IMR-90 (cell line): ENCODE measurements at regions not wholly inside any gene's neighbourhood (a gene's known extent, or its start where the extent isn't known, plus 50 kb on each side); places are given as distances from the start of the nearest gene placed in this dataset.

ENCODE experiments used
- ATAC-seq: fragments of 200-7000 bp; cut with Tn5 transposase; 2 replicates; pipeline ENCODE4 v1.9.1; 2020; ENCODE audit warnings: low read depth, mild to moderate bottlenecking, moderate library complexity
- BruUV-seq: library from RNA; stranded (reverse); fragments of 400-500 nt; replicated peaks from 2 replicates; lab custom pipeline; 2021; lab: Mats Ljungman, UMichigan
- CTCF ChIA-PET: fragments of 300-600 bp; formaldehyde crosslinking; extraction: SDS; loops from one replicate; lab custom pipeline; 2021; ENCODE audit warnings: antibody characterized with exemption; lab: Yijun Ruan, JAX
- POLR2A ChIA-PET: fragments of 300-600 bp; sonication (Branson Sonifier 250); formaldehyde crosslinking; loops from one replicate; lab custom pipeline; 2022; ENCODE audit warnings: antibody characterized with exemption; ENCODE audit not compliant: unreplicated experiment; lab: Charles Lee
- DNase-seq: peaks from one replicate; pipeline ENCODE4 v3.0.0; 2013
- H2AFZ ChIP-seq: replicated peaks from 2 replicates; pipeline ENCODE3; 2013; ENCODE audit warnings: low read length, mild to moderate bottlenecking; ENCODE audit not compliant: poor library complexity
- H2AK5ac ChIP-seq: 2 replicates; pipeline ENCODE4 v1.6.1; 2013; ENCODE audit warnings: low read depth, low read length, inconsistent platforms
- H2AK9ac ChIP-seq: replicated peaks from 2 replicates; pipeline ENCODE3; 2013; ENCODE audit warnings: mild to moderate bottlenecking, low read depth, low read length, moderate library complexity; ENCODE audit not compliant: poor library complexity
- H2BK120ac ChIP-seq: 2 replicates; pipeline ENCODE4 v1.6.1; 2013; ENCODE audit warnings: low read depth, low read length, inconsistent platforms
- H2BK15ac ChIP-seq: 3 replicates; pipeline ENCODE4 v1.6.1; 2013; ENCODE audit warnings: low read depth, low read length, inconsistent platforms
- H2BK20ac ChIP-seq: 2 replicates; pipeline ENCODE4 v1.6.1; 2013; ENCODE audit warnings: low read depth, mild to moderate bottlenecking, inconsistent platforms, low read length, moderate library complexity
- H2BK5ac ChIP-seq: 2 replicates; pipeline ENCODE4 v1.6.1; 2013; ENCODE audit warnings: mild to moderate bottlenecking, low read depth, low read length, inconsistent platforms; ENCODE audit not compliant: poor library complexity, severe bottlenecking
- H3K14ac ChIP-seq: replicated peaks from 2 replicates; pipeline ENCODE4 v1.6.1; 2013; ENCODE audit warnings: low read depth, low read length, inconsistent platforms
- H3K18ac ChIP-seq: 2 replicates; pipeline ENCODE4 v1.6.1; 2013; ENCODE audit warnings: low read depth, low read length, control low read depth
- H3K23ac ChIP-seq: 2 replicates; pipeline ENCODE4 v1.6.1; 2013; ENCODE audit warnings: low read depth, low read length, inconsistent platforms
- H3K27ac ChIP-seq: 2 replicates; pipeline ENCODE4 v1.5.1; 2013; ENCODE audit warnings: mild to moderate bottlenecking, control low read depth, low read length; ENCODE audit not compliant: insufficient read depth
- H3K27me3 ChIP-seq: 2 replicates; pipeline ENCODE4 v1.6.1; 2013; ENCODE audit warnings: low read length; ENCODE audit not compliant: control insufficient read depth, insufficient read depth
- H3K36me3 ChIP-seq: 2 replicates; pipeline ENCODE4 v1.6.1; 2013; ENCODE audit warnings: low read length, mixed read lengths; ENCODE audit not compliant: control insufficient read depth, insufficient read depth
- H3K4ac ChIP-seq: 2 replicates; pipeline ENCODE4 v1.6.1; 2013; ENCODE audit warnings: low read depth, low read length, inconsistent platforms
- H3K4me1 ChIP-seq: 2 replicates; pipeline ENCODE4 v1.6.1; 2013; ENCODE audit warnings: low read length, mixed read lengths; ENCODE audit not compliant: control insufficient read depth, insufficient read depth
- H3K4me2 ChIP-seq: 2 replicates; pipeline ENCODE4 v1.6.1; 2013; ENCODE audit warnings: low read depth, mild to moderate bottlenecking, control low read depth, low read length, moderate library complexity
- H3K4me3 ChIP-seq: 2 replicates; pipeline ENCODE4 v1.5.1; 2013; ENCODE audit warnings: low read depth, mild to moderate bottlenecking, control low read depth, low read length, moderate library complexity; ENCODE audit not compliant: insufficient read depth
- H3K56ac ChIP-seq: 2 replicates; pipeline ENCODE4 v1.6.1; 2013; ENCODE audit warnings: low read length, inconsistent platforms; ENCODE audit not compliant: insufficient read depth; ENCODE audit errors: extremely low read depth
- H3K79me1 ChIP-seq, 2 experiments: 2 replicates each; pipeline ENCODE4 v1.6.1; 2013; ENCODE audit warnings: low read length in 2 of 2, inconsistent platforms in 1 of 2, low read depth in 1 of 2
- H3K9ac ChIP-seq: 2 replicates; pipeline ENCODE4 v1.6.1; 2013; ENCODE audit warnings: low read depth, low read length, control low read depth
- H3K9me1 ChIP-seq: 2 replicates; pipeline ENCODE4 v1.6.1; 2013; ENCODE audit warnings: low read length, inconsistent platforms; ENCODE audit not compliant: insufficient read depth
- H3K9me3 ChIP-seq: 2 replicates; pipeline ENCODE4 v1.6.1; 2013; ENCODE audit warnings: low read length; ENCODE audit not compliant: control insufficient read depth, insufficient read depth
- H4K20me1 ChIP-seq: 2 replicates; pipeline ENCODE4 v1.6.1; 2013; ENCODE audit warnings: low read length, inconsistent platforms; ENCODE audit not compliant: insufficient read depth
- H4K5ac ChIP-seq: 2 replicates; pipeline ENCODE4 v1.6.1; 2013; ENCODE audit warnings: mild to moderate bottlenecking, low read depth, low read length, control low read depth
- H4K8ac ChIP-seq, 2 experiments: 2 replicates each; pipeline ENCODE4 v1.6.1; 2013; ENCODE audit warnings: low read depth in 2 of 2, low read length in 2 of 2, control low read depth in 1 of 2, inconsistent platforms in 1 of 2
- H4K91ac ChIP-seq: 2 replicates; pipeline ENCODE4 v1.6.1; 2013; ENCODE audit warnings: low read depth, low read length, inconsistent platforms; ENCODE audit not compliant: insufficient read depth
- BHLHE40 ChIP-seq: fragments of 150-350 bp; IDR thresholded peaks from 2 replicates; pipeline ENCODE4 v1.6.1; 2016; ENCODE audit warnings: mild to moderate bottlenecking, low read depth, low read length
- CEBPB ChIP-seq: IDR thresholded peaks from 2 replicates; pipeline ENCODE4 v1.6.1; 2012; ENCODE audit warnings: low read depth, low read length, improper control_type of control experiment
- CHD1 ChIP-seq: IDR thresholded peaks from 2 replicates; pipeline ENCODE4 v1.6.1; 2012; ENCODE audit warnings: low read depth, low read length, improper control_type of control experiment
- CTCF ChIP-seq: conservative IDR thresholded peaks from 2 replicates; pipeline ENCODE4 v1.5.1; 2012; ENCODE audit warnings: mild to moderate bottlenecking, low read depth, low read length, improper control_type of control experiment
- FOS ChIP-seq: fragments of 150-350 bp; IDR thresholded peaks from 2 replicates; pipeline ENCODE4 v1.6.1; 2016; ENCODE audit warnings: low read depth, low read length
- MAFK ChIP-seq: IDR thresholded peaks from 2 replicates; pipeline ENCODE4 v1.6.1; 2012; ENCODE audit warnings: low read depth, low read length, improper control_type of control experiment
- MAZ ChIP-seq: IDR thresholded peaks from 2 replicates; pipeline ENCODE4 v1.6.1; 2012; ENCODE audit warnings: low read depth, mild to moderate bottlenecking, low read length, improper control_type of control experiment, moderate library complexity, borderline replicate concordance
- MXI1 ChIP-seq: IDR thresholded peaks from 2 replicates; pipeline ENCODE4 v1.6.1; 2012; ENCODE audit warnings: low read depth, mild to moderate bottlenecking, low read length, moderate library complexity, borderline replicate concordance
- NFE2L2 ChIP-seq: fragments of 150-350 bp; IDR thresholded peaks from 2 replicates; pipeline ENCODE4 v1.6.1; 2016; ENCODE audit warnings: low read depth, mild to moderate bottlenecking, low read length
- POLR2A ChIP-seq: IDR thresholded peaks from 2 replicates; pipeline ENCODE4 v1.6.1; 2012; ENCODE audit warnings: mild to moderate bottlenecking, low read depth, low read length
- RAD21 ChIP-seq: IDR thresholded peaks from 2 replicates; pipeline ENCODE4 v1.6.1; 2012; ENCODE audit warnings: low read length, improper control_type of control experiment
- RCOR1 ChIP-seq: IDR thresholded peaks from 2 replicates; pipeline ENCODE4 v1.6.1; 2012; ENCODE audit warnings: mild to moderate bottlenecking, low read length, improper control_type of control experiment; ENCODE audit not compliant: insufficient replicate concordance
- RFX5 ChIP-seq: IDR thresholded peaks from 2 replicates; pipeline ENCODE4 v1.8.0; 2012; ENCODE audit warnings: low read depth, mild to moderate bottlenecking, low read length, moderate library complexity
- SMC3 ChIP-seq: fragments of 150-350 bp; IDR thresholded peaks from 2 replicates; pipeline ENCODE4 v1.6.1; 2016; ENCODE audit warnings: low read depth, mild to moderate bottlenecking, antibody characterized with exemption, low read length, moderate library complexity
- WGBS, 2 experiments: methylation state at CpG; one replicate each; pipeline versions ENCODE4 v1.1.5 to v1.1.7; 2013; ENCODE audit warnings: missing lambda C conversion rate in 2 of 2; ENCODE audit not compliant: insufficient read length in 1 of 2; ENCODE audit errors: extremely low coverage in 2 of 2; 5-methylcytosine and 5-hydroxymethylcytosine counted together
- dilution Hi-C: fragments of 300-500 bp; cut with HindIII; formaldehyde crosslinking; loops from one replicate; pipeline ENCODE4 v1.14.3; 2018; ENCODE audit warnings: low sequenced_read_pairs; ENCODE audit not compliant: unreplicated experiment
- in situ Hi-C: fragments of 300-500 bp; cut with MboI; formaldehyde crosslinking; loops from 3 replicates; pipeline ENCODE4 v1.14.3; 2019; ENCODE audit warnings: low sequenced_read_pairs, inconsistent platforms, mixed read lengths
- intact Hi-C: fragments of 100-400 bp; cut with micrococcal nuclease; formaldehyde crosslinking; loops from 2 replicates; pipeline ENCODE4 v1.10.0; 2022
- TF ChIP-seq, protein P1 (sequence below): fragments of 150-350 bp; IDR thresholded peaks from 2 replicates; pipeline ENCODE4 v1.6.1; 2016; ENCODE audit warnings: low read depth, mild to moderate bottlenecking, low read length, moderate library complexity, borderline replicate concordance
- TF ChIP-seq, protein P2 (sequence below): fragments of 150-350 bp; IDR thresholded peaks from 2 replicates; pipeline ENCODE4 v1.6.1; 2017; ENCODE audit warnings: mild to moderate bottlenecking, antibody characterized with exemption, low read length, low read depth

DNA sequence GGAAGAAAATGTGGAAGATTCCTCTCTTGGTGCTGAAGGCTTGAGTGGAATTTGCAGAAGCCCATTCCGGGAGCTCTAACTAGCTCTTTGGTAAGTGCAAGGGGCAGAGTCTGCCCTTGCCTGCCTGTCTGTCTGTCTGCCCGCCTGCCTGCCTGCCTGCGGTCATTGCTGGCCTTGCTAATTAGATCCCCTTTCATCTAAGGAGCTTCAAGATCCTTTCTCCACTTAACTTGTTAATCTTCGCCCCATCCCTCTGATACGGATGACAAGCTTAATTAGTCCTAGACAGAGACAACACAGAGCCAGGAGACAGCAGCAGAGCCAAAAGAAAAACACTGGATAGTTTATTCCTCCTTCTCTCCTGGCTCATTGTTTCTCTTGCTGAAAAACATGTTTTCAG lies 80.2 kb upstream of the GADD45A start:
- no peak overlapping the region for H2BK120ac ChIP-seq
- POLR2A ChIA-PET, result no interaction called here
- WGBS, 2 experiments, result 69% methylated on average over 2 of the region's 5 CpGs; no CpG with 5 or more reads in 1 of the 2 experiments
- ATAC-seq (no peak), DNase-seq (no peak)
- no peak overlapping the region for H2BK20ac ChIP-seq
- H3K27ac ChIP-seq, result no peak overlapping the region
- no peak overlapping the region for H4K91ac ChIP-seq
- dilution Hi-C loops, result no loop called here
- H3K14ac ChIP-seq, result no peak overlapping the region
- H3K79me1 ChIP-seq, result no peaks in the 10 kb centered on the region
- no peak overlapping the region for H4K5ac ChIP-seq
- peaks cover 6% of the 10 kb centered on the region for H3K27me3 ChIP-seq
- in situ Hi-C loops, result no loop called here
- H3K9ac ChIP-seq, result no peak overlapping the region; the same call in 1 of the 2 replicates
- H2BK5ac ChIP-seq, result no peak overlapping the region
- no peaks in the 10 kb centered on the region for H3K4me1 ChIP-seq
- H4K20me1 ChIP-seq, result no peaks in the 10 kb centered on the region
- H3K18ac ChIP-seq, result no peak overlapping the region
- TF ChIP-seq, protein P1, sequence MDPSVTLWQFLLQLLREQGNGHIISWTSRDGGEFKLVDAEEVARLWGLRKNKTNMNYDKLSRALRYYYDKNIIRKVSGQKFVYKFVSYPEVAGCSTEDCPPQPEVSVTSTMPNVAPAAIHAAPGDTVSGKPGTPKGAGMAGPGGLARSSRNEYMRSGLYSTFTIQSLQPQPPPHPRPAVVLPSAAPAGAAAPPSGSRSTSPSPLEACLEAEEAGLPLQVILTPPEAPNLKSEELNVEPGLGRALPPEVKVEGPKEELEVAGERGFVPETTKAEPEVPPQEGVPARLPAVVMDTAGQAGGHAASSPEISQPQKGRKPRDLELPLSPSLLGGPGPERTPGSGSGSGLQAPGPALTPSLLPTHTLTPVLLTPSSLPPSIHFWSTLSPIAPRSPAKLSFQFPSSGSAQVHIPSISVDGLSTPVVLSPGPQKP, result no peak
- TF ChIP-seq MAFK (no peak), RFX5 (no peak), CTCF (no peak), POLR2A (no peak), CEBPB (no peak), SMC3 (no peak), NFE2L2 (no peak), CHD1 (no peak), BHLHE40 (no peak), RCOR1 (no peak), FOS (no peak), MXI1 (no peak), RAD21 (no peak), MAZ (no peak)
- TF ChIP-seq, protein P2, sequence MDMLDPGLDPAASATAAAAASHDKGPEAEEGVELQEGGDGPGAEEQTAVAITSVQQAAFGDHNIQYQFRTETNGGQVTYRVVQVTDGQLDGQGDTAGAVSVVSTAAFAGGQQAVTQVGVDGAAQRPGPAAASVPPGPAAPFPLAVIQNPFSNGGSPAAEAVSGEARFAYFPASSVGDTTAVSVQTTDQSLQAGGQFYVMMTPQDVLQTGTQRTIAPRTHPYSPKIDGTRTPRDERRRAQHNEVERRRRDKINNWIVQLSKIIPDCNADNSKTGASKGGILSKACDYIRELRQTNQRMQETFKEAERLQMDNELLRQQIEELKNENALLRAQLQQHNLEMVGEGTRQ, result no peak
- no peak overlapping the region for H3K23ac ChIP-seq
- no peak overlapping the region for H2BK15ac ChIP-seq
- BruUV-seq, result no TSS peak
- no peak overlapping the region for H2AK5ac ChIP-seq
- H3K4me2 ChIP-seq, result no peak overlapping the region
- no peaks in the 10 kb centered on the region for H3K9me3 ChIP-seq
- no peaks in the 10 kb centered on the region for H3K36me3 ChIP-seq
- H4K8ac ChIP-seq, result no peak overlapping the region
- intact Hi-C loops, result no loop called here
- H2AFZ ChIP-seq, result no peak overlapping the region
- H3K4me3 ChIP-seq, result no peak overlapping the region
- no peak overlapping the region for H3K56ac ChIP-seq
- no peaks in the 10 kb centered on the region; the same call in 1 of the 2 replicates for H3K9me1 ChIP-seq
- CTCF ChIA-PET, result no interaction called here
- no peak overlapping the region for H3K4ac ChIP-seq
- no peak overlapping the region for H2AK9ac ChIP-seq
